ENCODE measurements at regions not wholly inside any gene's neighbourhood (a gene's known extent, or its start where the extent isn't known, plus 50 kb on each side); places are given as distances from the start of the nearest gene placed in this dataset.

- no peak for DNase-seq
Observed at GRCh38 chr2:5845798-5846330, 153.7 kb downstream of the SOX11 start.

- DNase-seq = no peak
Observed at GRCh38 chr2:5846881-5847280, 154.7 kb downstream of the SOX11 start.

GRCh38 chr2:5849562-5849961 lies 157.4 kb downstream of the SOX11 start:
- DNase-seq = no peak

- DNase-seq = no peak
Observed at GRCh38 chr2:5851410-5851809, 159.2 kb downstream of the SOX11 start.

- no peak for DNase-seq
Observed at GRCh38 chr2:5854797-5855196, 162.6 kb downstream of the SOX11 start.

GRCh38 chr2:5867056-5867455 lies 174.9 kb downstream of the SOX11 start:
- DNase-seq = no peak

GRCh38 chr2:5868931-5869330 lies 176.7 kb downstream of the SOX11 start:
- no peak for DNase-seq

- DNase-seq = no peak
Observed at GRCh38 chr2:5869936-5870335, 177.8 kb downstream of the SOX11 start.

GRCh38 chr2:5877360-5877759 lies 185.2 kb downstream of the SOX11 start:
- no peak for DNase-seq

- DNase-seq = no peak
Observed at GRCh38 chr2:5885451-5886173, 193.4 kb downstream of the SOX11 start.

GRCh38 chr2:5886462-5886861 lies 194.3 kb downstream of the SOX11 start:
- no peak for DNase-seq

GRCh38 chr2:5888126-5888525 lies 195.9 kb downstream of the SOX11 start:
- DNase-seq = no peak

- no peak for DNase-seq
Observed at GRCh38 chr2:5889519-5889918, 197.3 kb downstream of the SOX11 start.

GRCh38 chr2:5894355-5894754 lies 202.2 kb downstream of the SOX11 start:
- no peak for DNase-seq

GRCh38 chr2:5895284-5895683 lies 203.1 kb downstream of the SOX11 start:
- DNase-seq = no peak

- DNase-seq = no peak
Observed at GRCh38 chr2:5897249-5897648, 205.1 kb downstream of the SOX11 start.

- no peak for DNase-seq
Observed at GRCh38 chr2:5898667-5899066, 206.5 kb downstream of the SOX11 start.

- no peak for DNase-seq
Observed at GRCh38 chr2:5905661-5906060, 213.5 kb downstream of the SOX11 start.

- no peak for DNase-seq
Observed at GRCh38 chr2:5908071-5908470, 215.9 kb downstream of the SOX11 start.

- DNase-seq = no peak
Observed at GRCh38 chr2:5911718-5912117, 219.5 kb downstream of the SOX11 start.

GRCh38 chr2:5913711-5914395 lies 221.7 kb downstream of the SOX11 start:
- DNase-seq = no peak

GRCh38 chr2:5914811-5915611 lies 222.8 kb downstream of the SOX11 start:
- no peak for DNase-seq

GRCh38 chr2:5915881-5916310 lies 223.7 kb downstream of the SOX11 start:
- no peak for DNase-seq
